Prostate gland (tissue), 2 donors: ENCODE measurements at regions not wholly inside any gene's neighbourhood (a gene's known extent, or its start where the extent isn't known, plus 50 kb on each side); places are given as distances from the start of the nearest gene placed in this dataset.
A peak's percentile ranks its signal among the peaks of the same experiment; 100 is the strongest.

Experiments used
- DNase-seq: peaks from one replicate; pipeline ENCODE4 v3.0.0-alpha.2; 2019; ENCODE audit warnings: low spot score
- H3K27ac ChIP-seq, 2 donors: fragments of 200-600 bp; sonication (generic); 2 replicates each; pipeline ENCODE4 v1.5.1; 2017 to 2019
- H3K27me3 ChIP-seq: fragments of 200-600 bp; sonication (generic); replicated peaks from 2 replicates; pipeline ENCODE4 v1.5.1; 2019; ENCODE audit not compliant: insufficient read depth
- H3K36me3 ChIP-seq, 2 donors: fragments of 200-600 bp; sonication (generic); 1 replicate in 1 of 2; 2 replicates in 1 of 2; pipeline versions ENCODE4 v1.5.1 to v1.8.1; 2017 to 2019
- H3K4me1 ChIP-seq: fragments of 200-600 bp; sonication (generic); replicated peaks from 2 replicates; pipeline ENCODE4 v1.5.1; 2019
- H3K4me3 ChIP-seq, 2 donors: fragments of 200-600 bp; sonication (generic); 2 replicates each; pipeline ENCODE4 v1.5.1; 2017 to 2019
- H3K9me3 ChIP-seq: fragments of 200-600 bp; sonication (generic); 2 replicates; pipeline ENCODE4 v1.5.1; 2017
- POLR2A ChIP-seq: fragments of 450-650 bp; IDR thresholded peaks from one replicate; pipeline ENCODE4 v1.6.1; 2016; ENCODE audit warnings: antibody characterized with exemption, mild to moderate bottlenecking
- POLR2AphosphoS5 ChIP-seq: sonication (generic); formaldehyde crosslinking; IDR thresholded peaks from one replicate; pipeline ENCODE4 v1.6.1; 2017; ENCODE audit warnings: antibody characterized with exemption
- WGBS: methylation state at CpG from one replicate; pipeline ENCODE4 v1.1.5; 2018; 5-methylcytosine and 5-hydroxymethylcytosine counted together
- intact Hi-C: fragments of 100-400 bp; cut with DNase I; formaldehyde crosslinking; loops from one replicate; pipeline ENCODE4 v1.14.2; 2022
- TF ChIP-seq, protein P1 (sequence below), 4 experiments: fragments of 200-600 bp in 2 of 4; fragments of 450-650 bp in 2 of 4; sonication (generic) in 2 of 4; IDR thresholded peaks; 1 replicate in 3 of 4; 2 replicates in 1 of 4; pipeline ENCODE4 v1.5.1; 2016 to 2019; ENCODE audit warnings: antibody characterized with exemption in 4 of 4, mild to moderate bottlenecking in 2 of 4, moderate library complexity in 2 of 4

DNA sequence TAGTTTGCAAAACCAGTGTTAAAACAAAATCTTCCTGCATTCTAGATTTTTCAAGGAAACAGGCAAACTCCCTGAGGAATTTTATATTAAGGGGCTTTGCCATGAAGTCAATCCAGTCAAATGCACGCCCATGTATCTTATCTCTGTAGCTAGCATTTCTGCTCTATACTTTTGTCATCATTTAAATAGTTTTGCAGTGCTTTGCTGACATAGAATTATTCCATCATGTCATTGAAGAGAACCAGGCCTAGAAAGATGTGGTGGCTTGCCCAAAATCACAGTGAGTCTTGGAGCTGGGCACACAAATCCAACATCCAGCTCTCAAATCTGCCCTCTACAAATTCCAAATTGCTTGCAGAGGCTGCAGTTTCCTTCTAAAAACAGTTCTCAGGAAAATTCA, 66.7 kb upstream of the LNX1 start:
- intact Hi-C loops = no loop called here
- no peak overlapping the region for H3K4me3 ChIP-seq
- no peak for DNase-seq
- TF ChIP-seq POLR2A (no peak), POLR2AphosphoS5 (no peak)
- TF ChIP-seq, protein P1, sequence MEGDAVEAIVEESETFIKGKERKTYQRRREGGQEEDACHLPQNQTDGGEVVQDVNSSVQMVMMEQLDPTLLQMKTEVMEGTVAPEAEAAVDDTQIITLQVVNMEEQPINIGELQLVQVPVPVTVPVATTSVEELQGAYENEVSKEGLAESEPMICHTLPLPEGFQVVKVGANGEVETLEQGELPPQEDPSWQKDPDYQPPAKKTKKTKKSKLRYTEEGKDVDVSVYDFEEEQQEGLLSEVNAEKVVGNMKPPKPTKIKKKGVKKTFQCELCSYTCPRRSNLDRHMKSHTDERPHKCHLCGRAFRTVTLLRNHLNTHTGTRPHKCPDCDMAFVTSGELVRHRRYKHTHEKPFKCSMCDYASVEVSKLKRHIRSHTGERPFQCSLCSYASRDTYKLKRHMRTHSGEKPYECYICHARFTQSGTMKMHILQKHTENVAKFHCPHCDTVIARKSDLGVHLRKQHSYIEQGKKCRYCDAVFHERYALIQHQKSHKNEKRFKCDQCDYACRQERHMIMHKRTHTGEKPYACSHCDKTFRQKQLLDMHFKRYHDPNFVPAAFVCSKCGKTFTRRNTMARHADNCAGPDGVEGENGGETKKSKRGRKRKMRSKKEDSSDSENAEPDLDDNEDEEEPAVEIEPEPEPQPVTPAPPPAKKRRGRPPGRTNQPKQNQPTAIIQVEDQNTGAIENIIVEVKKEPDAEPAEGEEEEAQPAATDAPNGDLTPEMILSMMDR (IDR thresholded peaks at IDR 0.05) = no peak
- 97% methylated on average over 1 of the region's 1 CpG for WGBS
- H3K4me1 ChIP-seq = peaks cover 4% of the 10 kb centered on the region
- no peaks in the 10 kb centered on the region for H3K36me3 ChIP-seq
- no peaks in the 10 kb centered on the region for H3K27me3 ChIP-seq
- no peaks in the 10 kb centered on the region for H3K9me3 ChIP-seq
- no peak overlapping the region for H3K27ac ChIP-seq

DNA sequence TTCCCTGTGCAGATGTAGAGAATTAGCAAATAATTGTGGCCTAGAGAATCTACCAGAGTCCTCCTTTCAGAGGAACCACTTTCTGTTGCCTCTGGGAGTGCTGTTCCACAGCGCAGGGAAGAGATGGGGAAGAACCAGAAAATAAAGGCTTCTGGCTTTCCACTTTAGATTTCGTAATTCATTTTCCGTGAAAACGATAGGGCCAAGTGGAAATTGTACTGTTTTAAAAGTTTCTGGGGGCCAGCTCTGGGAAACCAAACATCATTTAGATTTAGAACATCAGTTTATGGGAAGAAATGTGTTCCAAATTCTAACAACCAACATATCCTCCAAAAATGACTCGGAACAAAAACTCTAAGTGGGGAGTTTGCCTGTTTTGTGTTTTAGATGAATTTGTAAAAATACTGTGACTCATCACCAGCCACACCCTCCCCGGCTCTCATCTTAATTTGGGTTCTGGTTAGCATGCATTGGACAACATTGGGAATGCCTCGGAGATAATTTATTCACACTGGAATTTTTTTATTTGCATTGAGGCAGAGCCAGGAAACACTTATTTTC, 65.2 kb upstream of the LNX1 start:
- DNase-seq = no peak
- H3K4me3 ChIP-seq = no peak overlapping the region
- H3K27me3 ChIP-seq = no peaks in the 10 kb centered on the region
- H3K27ac ChIP-seq = no peak overlapping the region
- no peak for TF ChIP-seq POLR2AphosphoS5
- TF ChIP-seq, protein P1 (IDR thresholded peaks at IDR 0.05) = peak in 1 of 4 experiments; percentile 17
- no peaks in the 10 kb centered on the region for H3K36me3 ChIP-seq
- intact Hi-C loops = no loop called here
- H3K9me3 ChIP-seq = no peaks in the 10 kb centered on the region
- peaks cover 4% of the 10 kb centered on the region for H3K4me1 ChIP-seq
- WGBS = 72% methylated on average over 7 of the region's 7 CpGs

DNA sequence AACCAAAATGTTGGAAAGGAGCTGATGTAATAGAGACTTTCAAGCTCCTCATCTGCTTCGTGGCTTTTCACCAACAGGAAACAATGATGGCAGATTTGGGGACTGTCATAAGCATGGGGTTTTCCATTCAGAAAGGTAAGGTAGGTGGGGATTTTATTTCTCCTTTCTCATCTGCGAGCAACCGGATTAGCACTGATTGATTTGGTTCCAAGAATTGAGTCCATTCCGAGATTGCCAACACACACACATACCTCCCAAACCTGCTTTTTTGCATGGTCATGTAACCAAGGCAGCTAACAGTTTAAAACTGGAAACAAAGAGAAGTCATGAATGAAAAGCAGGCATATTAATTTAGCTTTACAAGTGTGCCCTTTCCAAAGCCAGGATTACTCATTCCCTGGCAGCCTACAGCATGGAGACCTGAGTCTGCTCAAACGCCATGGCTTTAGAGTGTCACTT, 63.0 kb upstream of the LNX1 start:
- WGBS = 14% methylated on average over 5 of the region's 5 CpGs
- peak; percentile 89 for DNase-seq
- no peaks in the 10 kb centered on the region for H3K27me3 ChIP-seq
- H3K9me3 ChIP-seq = no peaks in the 10 kb centered on the region
- peak overlapping the region; percentile 14 to 65 for H3K27ac ChIP-seq
- H3K4me3 ChIP-seq = no peak overlapping the region
- intact Hi-C loops = no loop called here
- H3K4me1 ChIP-seq = peaks cover 4% of the 10 kb centered on the region
- H3K36me3 ChIP-seq = no peaks in the 10 kb centered on the region
- TF ChIP-seq, protein P1 (IDR thresholded peaks at IDR 0.05) = no peak
- no peak for TF ChIP-seq POLR2A
- peak; percentile 96 for TF ChIP-seq POLR2AphosphoS5

DNA sequence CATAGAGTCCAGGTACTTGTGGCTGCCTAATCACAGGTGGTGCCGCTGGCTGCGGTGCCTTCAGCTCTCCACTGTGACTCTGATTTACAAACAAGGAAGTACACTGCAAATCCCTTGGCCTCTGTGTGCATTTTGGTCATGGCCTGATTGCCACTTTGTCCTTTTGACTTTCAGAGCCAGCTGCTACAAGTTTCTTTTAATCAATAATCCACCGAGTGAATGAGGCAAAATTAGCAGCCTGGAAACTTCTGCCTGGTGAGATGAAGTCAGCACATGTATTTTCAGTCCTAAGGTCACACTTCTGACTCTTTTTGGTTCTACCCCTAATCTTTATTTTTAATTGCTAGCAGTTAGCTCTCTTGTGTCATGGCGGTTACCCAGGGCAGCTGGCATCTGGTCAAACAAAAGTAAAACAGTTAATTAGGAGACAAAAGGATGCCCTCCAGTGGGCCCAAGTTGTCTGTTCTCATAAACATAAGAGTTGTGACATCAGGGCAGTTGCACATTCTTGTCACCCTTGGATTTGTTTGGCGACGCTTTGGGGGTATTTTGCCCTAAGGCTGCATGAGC, 62.3 kb upstream of the LNX1 start:
- no peaks in the 10 kb centered on the region for H3K9me3 ChIP-seq
- H3K27me3 ChIP-seq = no peaks in the 10 kb centered on the region
- H3K4me1 ChIP-seq = peaks cover 4% of the 10 kb centered on the region
- no peak overlapping the region for H3K4me3 ChIP-seq
- peak; percentile 46 for DNase-seq
- WGBS = 46% methylated on average over 6 of the region's 6 CpGs
- H3K36me3 ChIP-seq = no peaks in the 10 kb centered on the region
- peak overlapping the region; percentile 14 to 65 for H3K27ac ChIP-seq
- intact Hi-C loops = no loop called here
- no peak for TF ChIP-seq POLR2AphosphoS5
- TF ChIP-seq, protein P1 (IDR thresholded peaks at IDR 0.05) = no peak
- no peak for TF ChIP-seq POLR2A

DNA sequence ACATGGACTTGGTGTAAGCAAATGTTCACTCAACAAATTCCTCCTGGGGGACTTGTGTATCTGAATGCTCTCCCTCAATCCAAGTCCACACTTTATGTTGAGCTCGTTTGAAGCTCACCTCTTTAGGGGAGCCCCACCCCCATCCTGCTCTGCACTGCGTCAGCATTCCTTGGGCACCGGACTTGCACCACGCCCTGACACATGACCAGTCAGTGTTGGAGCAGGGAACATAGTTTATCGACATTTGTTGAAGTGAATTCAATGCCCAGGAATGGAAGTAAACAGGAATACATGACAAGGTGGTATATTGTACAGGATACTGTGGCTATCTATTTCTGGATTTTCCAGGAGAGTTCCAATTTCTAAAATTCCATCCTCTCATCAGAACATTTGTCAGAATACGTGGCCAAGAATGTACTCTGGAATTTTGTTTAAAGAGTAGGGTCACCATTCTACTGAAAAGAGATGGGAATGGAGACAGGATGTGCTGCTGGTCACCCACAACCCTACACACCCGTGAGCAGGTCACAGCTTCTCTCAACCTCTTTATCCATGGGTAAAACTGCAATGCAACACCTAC, 60.0 kb upstream of the LNX1 start:
- no peak overlapping the region for H3K4me3 ChIP-seq
- H3K27me3 ChIP-seq = no peaks in the 10 kb centered on the region
- H3K27ac ChIP-seq = no peak overlapping the region
- H3K36me3 ChIP-seq = no peaks in the 10 kb centered on the region
- peaks cover 10% of the 10 kb centered on the region for H3K4me1 ChIP-seq
- DNase-seq = peak; percentile 37
- 45% methylated on average over 7 of the region's 7 CpGs for WGBS
- TF ChIP-seq POLR2AphosphoS5 (peak; percentile 30), POLR2A (no peak)
- TF ChIP-seq, protein P1 (IDR thresholded peaks at IDR 0.05) = no peak
- intact Hi-C loops = no loop called here
- no peaks in the 10 kb centered on the region for H3K9me3 ChIP-seq
